ENCODE measurements at regions not wholly inside any gene's neighbourhood (a gene's known extent, or its start where the extent isn't known, plus 50 kb on each side); places are given as distances from the start of the nearest gene placed in this dataset.

DNA sequence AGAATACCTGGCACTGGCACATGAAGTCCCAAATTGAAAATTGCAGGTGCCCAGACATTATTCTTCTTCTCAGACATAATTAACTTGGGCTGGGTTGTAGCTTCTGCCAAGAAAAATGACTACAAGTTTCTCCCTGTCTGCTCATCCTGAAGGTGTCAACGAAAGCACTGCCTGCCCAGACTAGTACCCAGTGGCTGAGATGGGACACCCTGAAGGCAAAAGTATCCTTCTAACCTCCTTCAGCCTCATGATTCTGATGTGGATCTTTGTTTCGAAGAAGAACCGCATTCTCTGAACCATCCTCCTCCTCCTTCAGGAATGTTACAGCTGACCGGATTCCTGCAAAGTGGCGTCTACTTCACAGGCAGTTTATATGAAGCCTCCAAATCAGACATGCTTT lies 161.1 kb upstream of the FST start:
- Histone ChIP-seq H3K36me3 (replicated peaks in 1 of 2; ENCODE audit: control extremely low read depth in 1 of 2, control insufficient read depth in 1 of 2, extremely low read depth in 1 of 2, insufficient read depth in 2 of 2, low read length in 1 of 2) (no peaks in the 10 kb centered on the region), H4K20me1 (ENCODE audit: control insufficient read depth, insufficient read depth, low read length, poor library complexity, severe bottlenecking) (no peaks in the 10 kb centered on the region), H3K27me3 (replicated peaks in 1 of 4; ENCODE audit: control extremely low read depth in 1 of 4, control insufficient read depth in 3 of 4, insufficient read depth in 4 of 4, low read length in 3 of 4) (no peaks in the 10 kb centered on the region), H3K4me1 (ENCODE audit: control insufficient read depth in 2 of 2, insufficient read depth in 2 of 2, low read length in 2 of 2) (no peaks in the 10 kb centered on the region), H3K27ac (ENCODE audit: low read length in 2 of 2) (no peak overlapping the region), H3K9ac (ENCODE audit: low read length) (no peak overlapping the region), H3K9me3 (ENCODE audit: control extremely low read depth in 1 of 3, control insufficient read depth in 2 of 3, insufficient read depth in 1 of 3, low read length in 2 of 3) (peaks cover 0 to 5% (median 0%) of the 10 kb centered on the region in 3 donors), H3K4me3 (ENCODE audit: control extremely low read depth in 1 of 5, extremely low read depth in 1 of 5, insufficient read depth in 1 of 5, low read depth in 2 of 5, low read length in 4 of 5) (no peak overlapping the region), H3K79me2 (ENCODE audit: control insufficient read depth, insufficient read depth, low read length) (no peaks in the 10 kb centered on the region), H3K4me2 (replicated peaks; ENCODE audit: low read depth, low read length, poor library complexity, severe bottlenecking) (no peak overlapping the region), H2AFZ (ENCODE audit: insufficient read depth, low read depth, low read length, poor library complexity, severe bottlenecking) (no peak overlapping the region)
- CTCF ChIA-PET: no interaction called here
- no peak for TF ChIP-seq EZH2 (IDR thresholded peaks at IDR 0.05; ENCODE audit: borderline replicate concordance, insufficient read depth, low read depth, low read length, poor library complexity, severe bottlenecking)
- TF ChIP-seq, protein P1, sequence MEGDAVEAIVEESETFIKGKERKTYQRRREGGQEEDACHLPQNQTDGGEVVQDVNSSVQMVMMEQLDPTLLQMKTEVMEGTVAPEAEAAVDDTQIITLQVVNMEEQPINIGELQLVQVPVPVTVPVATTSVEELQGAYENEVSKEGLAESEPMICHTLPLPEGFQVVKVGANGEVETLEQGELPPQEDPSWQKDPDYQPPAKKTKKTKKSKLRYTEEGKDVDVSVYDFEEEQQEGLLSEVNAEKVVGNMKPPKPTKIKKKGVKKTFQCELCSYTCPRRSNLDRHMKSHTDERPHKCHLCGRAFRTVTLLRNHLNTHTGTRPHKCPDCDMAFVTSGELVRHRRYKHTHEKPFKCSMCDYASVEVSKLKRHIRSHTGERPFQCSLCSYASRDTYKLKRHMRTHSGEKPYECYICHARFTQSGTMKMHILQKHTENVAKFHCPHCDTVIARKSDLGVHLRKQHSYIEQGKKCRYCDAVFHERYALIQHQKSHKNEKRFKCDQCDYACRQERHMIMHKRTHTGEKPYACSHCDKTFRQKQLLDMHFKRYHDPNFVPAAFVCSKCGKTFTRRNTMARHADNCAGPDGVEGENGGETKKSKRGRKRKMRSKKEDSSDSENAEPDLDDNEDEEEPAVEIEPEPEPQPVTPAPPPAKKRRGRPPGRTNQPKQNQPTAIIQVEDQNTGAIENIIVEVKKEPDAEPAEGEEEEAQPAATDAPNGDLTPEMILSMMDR (IDR thresholded peaks at IDR 0.05): no peak
- ATAC-seq (ENCODE audit: low read depth): no peak
- Mint-ChIP-seq H3K4me3 (no peak overlapping the region), H3K9me3 (ENCODE audit: insufficient read depth) (peaks cover 4% of the 10 kb centered on the region), H3K27ac (no peak overlapping the region), H3K27me3 (no peaks in the 10 kb centered on the region), H3K4me1 (no peaks in the 10 kb centered on the region)
- WGBS (ENCODE audit: insufficient coverage): 85% methylated on average over 1 of the region's 5 CpGs
- POLR2A ChIA-PET: no interaction called here
- intact Hi-C loops (cut with micrococcal nuclease): no loop called here
- DNase-seq: no peak

DNA sequence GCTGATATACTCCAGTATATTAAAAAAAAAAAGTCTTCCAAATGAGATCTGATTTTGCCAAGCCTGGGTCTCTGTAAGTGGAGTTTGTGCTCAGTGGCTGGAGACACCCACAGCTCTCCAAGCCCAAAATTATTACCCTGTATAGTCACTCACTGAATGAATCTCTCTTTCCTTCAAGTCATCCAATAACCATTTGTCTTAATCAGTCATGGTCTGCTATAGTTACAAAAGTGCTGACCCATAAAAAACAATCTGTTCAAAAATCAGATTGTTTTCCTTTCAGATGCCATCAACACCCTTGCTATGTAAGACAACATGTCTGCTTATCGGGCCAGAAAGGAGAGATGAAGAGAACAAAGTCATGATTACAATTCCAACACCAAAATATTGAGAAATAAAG lies 159.4 kb upstream of the FST start:
- Mint-ChIP-seq H3K27ac (no peak overlapping the region), H3K9me3 (ENCODE audit: insufficient read depth) (no peaks in the 10 kb centered on the region), H3K4me3 (no peak overlapping the region), H3K27me3 (no peaks in the 10 kb centered on the region), H3K4me1 (no peaks in the 10 kb centered on the region)
- TF ChIP-seq, protein P1 (IDR thresholded peaks at IDR 0.05): no peak
- no peak for TF ChIP-seq EZH2 (IDR thresholded peaks at IDR 0.05; ENCODE audit: borderline replicate concordance, insufficient read depth, low read depth, low read length, poor library complexity, severe bottlenecking)
- no peaks in the 10 kb centered on the region for H3K27me3 ChIP-seq (replicated peaks in 1 of 4; ENCODE audit: control extremely low read depth in 1 of 4, control insufficient read depth in 3 of 4, insufficient read depth in 4 of 4, low read length in 3 of 4)
- no peak for ATAC-seq (ENCODE audit: low read depth)
- no peak for DNase-seq
- peaks cover 0 to under 1% (median 0%) of the 10 kb centered on the region in 3 donors for H3K9me3 ChIP-seq (ENCODE audit: control extremely low read depth in 1 of 3, control insufficient read depth in 2 of 3, insufficient read depth in 1 of 3, low read length in 2 of 3)
- intact Hi-C loops (cut with micrococcal nuclease): no loop called here
- no peak overlapping the region for H2AFZ ChIP-seq (ENCODE audit: insufficient read depth, low read depth, low read length, poor library complexity, severe bottlenecking)
- H3K36me3 ChIP-seq (replicated peaks in 1 of 2; ENCODE audit: control extremely low read depth in 1 of 2, control insufficient read depth in 1 of 2, extremely low read depth in 1 of 2, insufficient read depth in 2 of 2, low read length in 1 of 2): no peaks in the 10 kb centered on the region
- POLR2A ChIA-PET: no interaction called here
- CTCF ChIA-PET: no interaction called here
- no peak overlapping the region for H3K9ac ChIP-seq (ENCODE audit: low read length)
- no CpG with 5 or more reads among the region's 1 CpG for WGBS (ENCODE audit: insufficient coverage)
- no peak overlapping the region for H3K4me3 ChIP-seq (ENCODE audit: control extremely low read depth in 1 of 5, extremely low read depth in 1 of 5, insufficient read depth in 1 of 5, low read depth in 2 of 5, low read length in 4 of 5)
- no peaks in the 10 kb centered on the region for H3K79me2 ChIP-seq (ENCODE audit: control insufficient read depth, insufficient read depth, low read length)
- no peak overlapping the region for H3K4me2 ChIP-seq (replicated peaks; ENCODE audit: low read depth, low read length, poor library complexity, severe bottlenecking)
- no peaks in the 10 kb centered on the region for H4K20me1 ChIP-seq (ENCODE audit: control insufficient read depth, insufficient read depth, low read length, poor library complexity, severe bottlenecking)
- H3K27ac ChIP-seq (ENCODE audit: low read length in 2 of 2): no peak overlapping the region
- no peaks in the 10 kb centered on the region for H3K4me1 ChIP-seq (ENCODE audit: control insufficient read depth in 2 of 2, insufficient read depth in 2 of 2, low read length in 2 of 2)

All from B cell (primary cell).